Prostate gland (tissue), 2 donors: ENCODE measurements at regions not wholly inside any gene's neighbourhood (a gene's known extent, or its start where the extent isn't known, plus 50 kb on each side); places are given as distances from the start of the nearest gene placed in this dataset.

Source experiments
- DNase-seq: peaks from one replicate; pipeline ENCODE4 v3.0.0-alpha.2; 2019; ENCODE audit warnings: low spot score
- H3K27ac ChIP-seq, 2 donors: fragments of 200-600 bp; sonication (generic); 2 replicates each; pipeline ENCODE4 v1.5.1; 2017 to 2019
- H3K27me3 ChIP-seq: fragments of 200-600 bp; sonication (generic); replicated peaks from 2 replicates; pipeline ENCODE4 v1.5.1; 2019; ENCODE audit not compliant: insufficient read depth
- H3K36me3 ChIP-seq, 2 donors: fragments of 200-600 bp; sonication (generic); 1 replicate in 1 of 2; 2 replicates in 1 of 2; pipeline versions ENCODE4 v1.5.1 to v1.8.1; 2017 to 2019
- H3K4me1 ChIP-seq: fragments of 200-600 bp; sonication (generic); replicated peaks from 2 replicates; pipeline ENCODE4 v1.5.1; 2019
- H3K4me3 ChIP-seq, 2 donors: fragments of 200-600 bp; sonication (generic); 2 replicates each; pipeline ENCODE4 v1.5.1; 2017 to 2019
- H3K9me3 ChIP-seq: fragments of 200-600 bp; sonication (generic); 2 replicates; pipeline ENCODE4 v1.5.1; 2017
- CTCF ChIP-seq, 4 experiments: fragments of 200-600 bp in 2 of 4; fragments of 450-650 bp in 2 of 4; sonication (generic) in 2 of 4; IDR thresholded peaks; 1 replicate in 3 of 4; 2 replicates in 1 of 4; pipeline ENCODE4 v1.5.1; 2016 to 2019; ENCODE audit warnings: antibody characterized with exemption in 4 of 4, mild to moderate bottlenecking in 2 of 4, moderate library complexity in 2 of 4
- POLR2A ChIP-seq: fragments of 450-650 bp; IDR thresholded peaks from one replicate; pipeline ENCODE4 v1.6.1; 2016; ENCODE audit warnings: antibody characterized with exemption, mild to moderate bottlenecking
- POLR2AphosphoS5 ChIP-seq: sonication (generic); formaldehyde crosslinking; IDR thresholded peaks from one replicate; pipeline ENCODE4 v1.6.1; 2017; ENCODE audit warnings: antibody characterized with exemption
- WGBS: methylation state at CpG from one replicate; pipeline ENCODE4 v1.1.5; 2018; 5-methylcytosine and 5-hydroxymethylcytosine counted together
- intact Hi-C: fragments of 100-400 bp; cut with DNase I; formaldehyde crosslinking; loops from one replicate; pipeline ENCODE4 v1.14.2; 2022

- no peak overlapping the region for H3K27ac ChIP-seq
- 47% methylated on average over 1 of the region's 1 CpG for WGBS
- TF ChIP-seq POLR2A (no peak), POLR2AphosphoS5 (no peak), CTCF (IDR thresholded peaks at IDR 0.05) (no peak)
- no peaks in the 10 kb centered on the region for H3K4me1 ChIP-seq
- H3K9me3 ChIP-seq, result no peaks in the 10 kb centered on the region
- intact Hi-C loops, result no loop called here
- H3K4me3 ChIP-seq, result no peak overlapping the region
- H3K36me3 ChIP-seq, result no peaks in the 10 kb centered on the region
- no peaks in the 10 kb centered on the region for H3K27me3 ChIP-seq
- DNase-seq, result no peak
Observed at GRCh38 chr18:41025666-41026065, 929.4 kb upstream of the PIK3C3 start.

GRCh38 chr18:41024792-41025191, 930.2 kb upstream of the PIK3C3 start:
- TF ChIP-seq CTCF (IDR thresholded peaks at IDR 0.05) (no peak), POLR2A (no peak), POLR2AphosphoS5 (no peak)
- DNase-seq, result no peak
- intact Hi-C loops, result no loop called here
- no peak overlapping the region for H3K27ac ChIP-seq
- no peaks in the 10 kb centered on the region for H3K27me3 ChIP-seq
- no peaks in the 10 kb centered on the region for H3K9me3 ChIP-seq
- 95% methylated on average over 2 of the region's 2 CpGs for WGBS
- no peaks in the 10 kb centered on the region for H3K4me1 ChIP-seq
- no peaks in the 10 kb centered on the region for H3K36me3 ChIP-seq
- H3K4me3 ChIP-seq, result no peak overlapping the region

GRCh38 chr18:41022484-41022883, 932.5 kb upstream of the PIK3C3 start:
- WGBS, result 48% methylated on average over 4 of the region's 4 CpGs
- no peaks in the 10 kb centered on the region for H3K9me3 ChIP-seq
- intact Hi-C loops, result no loop called here
- no peak for DNase-seq
- no peak for TF ChIP-seq POLR2AphosphoS5
- TF ChIP-seq CTCF (IDR thresholded peaks at IDR 0.05), result no peak
- TF ChIP-seq POLR2A, result no peak
- no peaks in the 10 kb centered on the region for H3K36me3 ChIP-seq
- H3K27ac ChIP-seq, result no peak overlapping the region
- no peaks in the 10 kb centered on the region for H3K4me1 ChIP-seq
- no peaks in the 10 kb centered on the region for H3K27me3 ChIP-seq
- no peak overlapping the region for H3K4me3 ChIP-seq

GRCh38 chr18:41021089-41021488, 933.9 kb upstream of the PIK3C3 start:
- no peak for TF ChIP-seq POLR2A
- intact Hi-C loops, result no loop called here
- no peak overlapping the region for H3K27ac ChIP-seq
- no peak overlapping the region for H3K4me3 ChIP-seq
- H3K27me3 ChIP-seq, result no peaks in the 10 kb centered on the region
- H3K4me1 ChIP-seq, result no peaks in the 10 kb centered on the region
- WGBS, result 79% methylated on average over 3 of the region's 3 CpGs
- no peaks in the 10 kb centered on the region for H3K36me3 ChIP-seq
- no peaks in the 10 kb centered on the region for H3K9me3 ChIP-seq
- DNase-seq, result no peak

- 83% methylated on average over 1 of the region's 1 CpG for WGBS
- Histone ChIP-seq H3K4me1 (no peaks in the 10 kb centered on the region), H3K4me3 (no peak overlapping the region)
Observed at GRCh38 chr18:41012194-41012593, 942.8 kb upstream of the PIK3C3 start.

More at GRCh38 chr18:41012194-41012593, 942.8 kb upstream of the PIK3C3 start:
- no peak for TF ChIP-seq POLR2A
- TF ChIP-seq CTCF (IDR thresholded peaks at IDR 0.05), result no peak
- TF ChIP-seq POLR2AphosphoS5, result no peak
- no peaks in the 10 kb centered on the region for H3K27me3 ChIP-seq
- H3K9me3 ChIP-seq, result no peaks in the 10 kb centered on the region
- H3K27ac ChIP-seq, result no peak overlapping the region
- no peak for DNase-seq
- H3K36me3 ChIP-seq, result no peaks in the 10 kb centered on the region
- intact Hi-C loops, result no loop called here
